ENCODE measurements at regions not wholly inside any gene's neighbourhood (a gene's known extent, or its start where the extent isn't known, plus 50 kb on each side); places are given as distances from the start of the nearest gene placed in this dataset. TPM values are rescaled to one million over a fixed set of nuclear protein-coding genes. Genes with fewer than 3 reads are reported as not detected.

Small RNAs in the stretch of these regions (microRNA-seq; reads per million reads assigned to microRNA genes)
- not detected for gene AL161669.2 (ENCODE audit: insufficient read depth, insufficient read length)

Small RNAs in the stretch of these regions (small RNA-seq; reads per million reads assigned to genes)
- gene AL161669.2 = 0 reads per million in 5 experiments
